Ishikawa (cell line): ENCODE measurements at regions not wholly inside any gene's neighbourhood (a gene's known extent, or its start where the extent isn't known, plus 50 kb on each side); places are given as distances from the start of the nearest gene placed in this dataset.

Source experiments
- CEBPB ChIP-seq: IDR thresholded peaks from 2 replicates; pipeline ENCODE4 v1.6.1; 2012
- CREB1 ChIP-seq: IDR thresholded peaks from 2 replicates; pipeline ENCODE4 v1.6.1; 2012; ENCODE audit warnings: low read depth
- EGR1 ChIP-seq: IDR thresholded peaks from 2 replicates; pipeline ENCODE4 v1.6.1; 2012
- EP300 ChIP-seq: IDR thresholded peaks from 2 replicates; pipeline ENCODE4 v1.6.1; 2012; ENCODE audit warnings: borderline replicate concordance
- FOXM1 ChIP-seq: IDR thresholded peaks from 2 replicates; pipeline ENCODE4 v1.6.1; 2012; ENCODE audit warnings: low read depth, borderline replicate concordance
- NFIC ChIP-seq: IDR thresholded peaks from 2 replicates; pipeline ENCODE4 v1.6.1; 2012
- RAD21 ChIP-seq: IDR thresholded peaks from 2 replicates; pipeline ENCODE4 v1.6.1; 2012; ENCODE audit warnings: low read depth
- REST ChIP-seq: IDR thresholded peaks from 2 replicates; pipeline ENCODE4 v1.6.1; 2012; ENCODE audit warnings: low read depth, mild to moderate bottlenecking
- TAF1 ChIP-seq: IDR thresholded peaks from 2 replicates; pipeline ENCODE4 v1.6.1; 2012; ENCODE audit warnings: low read depth, mild to moderate bottlenecking
- TCF12 ChIP-seq: IDR thresholded peaks from 2 replicates; pipeline ENCODE4 v1.6.1; 2012; ENCODE audit warnings: low read depth
- TEAD4 ChIP-seq: IDR thresholded peaks from 2 replicates; pipeline ENCODE4 v1.6.1; 2012
- USF1 ChIP-seq: IDR thresholded peaks from 2 replicates; pipeline ENCODE4 v1.6.1; 2012
- YY1 ChIP-seq: IDR thresholded peaks from 2 replicates; pipeline ENCODE4 v1.6.1; 2012; ENCODE audit warnings: low read depth
- ZBTB7A ChIP-seq: IDR thresholded peaks from 2 replicates; pipeline ENCODE4 v1.6.1; 2012; ENCODE audit warnings: low read depth
- TF ChIP-seq, protein P1 (sequence below): IDR thresholded peaks from 2 replicates; pipeline ENCODE4 v1.6.1; 2012

GRCh38 chr15:96222981-96223380, 107.5 kb upstream of the NR2F2 start:
- no peak for TF ChIP-seq FOXM1

DNA sequence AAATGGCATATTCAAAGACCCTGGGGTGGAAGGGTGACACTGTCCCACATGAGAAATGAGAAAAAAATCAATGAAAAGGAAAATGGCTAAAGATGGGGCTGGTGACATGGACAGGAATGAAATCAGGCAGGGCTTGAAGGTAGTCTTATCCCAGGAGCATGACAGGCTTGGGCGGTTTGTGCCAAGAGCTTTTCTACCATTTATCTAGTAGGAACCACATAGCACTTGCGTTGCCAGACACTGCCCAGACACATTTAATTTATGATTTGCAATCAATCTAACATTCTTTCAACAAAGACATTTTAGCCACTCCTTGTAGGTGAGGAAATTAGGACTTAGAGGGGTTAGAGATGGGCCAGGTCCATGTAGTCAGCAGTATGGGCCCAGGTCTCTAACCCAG, 106.6 kb upstream of the NR2F2 start:
- TF ChIP-seq YY1 (no peak), FOXM1 (no peak), CEBPB (no peak), REST (no peak), TCF12 (no peak), ZBTB7A (no peak), TEAD4 (no peak), EGR1 (no peak), USF1 (no peak), TAF1 (no peak)

DNA sequence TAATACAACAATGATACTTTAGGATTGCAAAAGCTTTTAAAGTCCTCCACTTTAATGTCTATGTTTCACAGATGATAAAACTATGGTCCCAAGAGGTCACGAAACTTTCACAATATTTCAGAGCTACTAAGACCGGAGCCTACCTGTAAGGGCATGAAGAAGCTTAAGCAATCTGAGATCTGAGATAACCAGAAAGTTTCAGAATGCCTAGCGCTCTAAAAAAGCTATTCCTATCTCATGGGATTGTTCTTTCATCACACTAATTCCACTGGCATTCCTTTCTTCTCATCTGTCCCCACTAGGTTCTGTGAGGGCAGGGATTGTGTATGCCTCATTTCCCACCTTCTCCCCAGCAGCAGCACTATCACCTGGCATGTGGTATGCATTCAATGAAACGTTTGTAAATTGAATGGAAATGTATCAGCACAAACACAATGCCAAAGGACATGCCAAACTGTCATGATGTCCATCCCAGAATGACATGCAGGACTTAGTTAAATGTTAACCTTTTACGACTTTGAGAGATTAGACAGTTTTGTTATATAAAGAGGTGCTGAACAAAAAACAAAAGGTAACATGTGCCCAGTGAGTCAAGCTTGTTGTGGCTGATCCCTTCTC, 104.7 kb upstream of the NR2F2 start:
- TF ChIP-seq REST (no peak), EP300 (no peak), ZBTB7A (no peak), CEBPB (no peak), NFIC (no peak), USF1 (no peak), TCF12 (no peak), FOXM1 (no peak), CREB1 (no peak), TEAD4 (no peak), TAF1 (no peak), EGR1 (no peak), RAD21 (no peak), YY1 (no peak)
- TF ChIP-seq, protein P1, sequence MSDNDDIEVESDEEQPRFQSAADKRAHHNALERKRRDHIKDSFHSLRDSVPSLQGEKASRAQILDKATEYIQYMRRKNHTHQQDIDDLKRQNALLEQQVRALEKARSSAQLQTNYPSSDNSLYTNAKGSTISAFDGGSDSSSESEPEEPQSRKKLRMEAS = no peak

DNA sequence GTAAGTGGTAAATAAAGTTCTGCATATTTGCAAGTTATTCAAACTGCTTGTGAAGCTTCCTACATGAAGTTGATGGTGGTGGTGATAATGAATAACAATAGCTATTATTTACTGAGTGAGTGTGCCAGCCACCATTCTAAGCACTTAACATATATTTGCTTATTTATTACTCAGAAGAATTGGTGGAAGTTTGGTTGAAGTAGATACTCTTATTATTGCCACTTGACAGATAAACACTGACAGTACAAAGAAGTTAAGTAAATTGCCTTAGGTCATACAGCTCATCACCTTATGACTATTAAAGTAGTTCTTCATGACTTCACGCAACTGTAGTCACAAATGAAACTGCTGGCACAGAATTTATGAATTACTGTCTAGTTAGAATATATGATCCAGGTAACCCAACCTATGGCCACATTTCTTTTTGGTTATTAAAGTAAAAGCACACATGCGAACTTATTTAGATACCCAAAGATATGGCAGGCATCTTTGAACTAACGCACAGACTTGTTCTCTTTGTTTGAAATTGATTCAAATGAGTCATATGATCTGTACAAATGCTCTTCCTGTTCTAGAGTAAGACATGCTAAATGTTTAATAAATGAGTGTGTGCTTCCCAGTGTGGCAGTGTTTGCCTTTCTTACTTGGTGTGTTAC, 99.8 kb upstream of the NR2F2 start:
- TF ChIP-seq NFIC = no peak
- no peak for TF ChIP-seq CEBPB
- no peak for TF ChIP-seq EP300

DNA sequence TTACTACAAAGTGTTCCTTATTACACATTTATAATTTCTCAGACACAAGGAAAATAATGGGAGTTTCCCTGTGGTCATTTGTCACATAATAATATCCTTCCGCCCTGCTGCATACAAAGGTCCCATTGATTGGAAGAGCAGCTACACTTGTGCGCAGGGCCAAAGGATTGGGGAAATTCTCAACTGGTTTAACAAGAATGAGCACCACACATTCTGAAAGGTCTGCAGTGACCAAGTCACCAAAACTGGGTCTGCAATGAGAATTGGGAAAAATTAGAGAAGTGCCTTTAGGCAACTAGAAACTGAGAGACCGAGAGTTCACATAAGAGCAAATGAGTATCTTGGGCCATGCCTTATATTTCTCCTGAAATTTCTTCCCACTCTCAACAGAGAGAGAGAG, 98.2 kb upstream of the NR2F2 start:
- TF ChIP-seq TAF1 = no peak

DNA sequence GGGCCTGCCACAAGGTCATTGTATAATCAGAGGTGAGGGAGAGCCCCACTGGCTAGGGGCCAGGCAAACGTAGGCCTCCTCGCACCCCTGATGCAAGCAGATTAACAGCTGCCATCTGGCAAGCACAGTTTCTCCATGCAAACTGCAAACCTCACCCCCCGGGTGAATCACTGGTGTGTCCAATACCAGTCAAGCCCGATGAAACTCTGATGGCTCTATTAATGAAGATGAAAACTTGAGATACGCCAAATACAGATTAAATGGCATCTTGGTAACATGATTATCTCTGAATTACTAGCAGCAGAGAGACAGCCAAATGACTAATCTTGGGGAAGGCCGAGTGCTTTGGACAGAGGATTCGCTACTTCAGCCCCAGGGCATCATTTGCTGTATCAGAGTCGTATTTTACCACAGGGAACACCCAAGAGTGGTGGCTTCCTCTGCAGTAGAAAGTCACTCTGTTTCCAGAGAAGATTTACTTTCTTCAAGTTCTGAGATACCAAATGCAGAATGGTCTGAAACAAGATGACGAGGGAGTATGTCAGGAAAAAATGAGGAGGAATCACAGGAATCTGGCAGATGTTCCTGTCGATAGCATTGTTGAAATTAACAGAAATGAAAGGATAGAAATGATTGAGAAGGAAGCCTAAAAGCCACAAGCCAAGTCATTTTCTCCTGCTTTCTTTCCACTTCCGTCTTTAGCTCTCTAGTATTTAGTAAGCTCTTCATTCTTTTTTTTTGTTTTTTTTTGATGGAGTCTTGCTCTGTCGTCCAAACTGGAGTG, 96.2 kb upstream of the NR2F2 start:
- TF ChIP-seq ZBTB7A = no peak
- TF ChIP-seq TAF1 = no peak
- no peak for TF ChIP-seq CEBPB
- TF ChIP-seq REST = no peak
- no peak for TF ChIP-seq USF1
- no peak for TF ChIP-seq FOXM1
